ENCODE measurements at regions not wholly inside any gene's neighbourhood (a gene's known extent, or its start where the extent isn't known, plus 50 kb on each side); places are given as distances from the start of the nearest gene placed in this dataset.

DNA sequence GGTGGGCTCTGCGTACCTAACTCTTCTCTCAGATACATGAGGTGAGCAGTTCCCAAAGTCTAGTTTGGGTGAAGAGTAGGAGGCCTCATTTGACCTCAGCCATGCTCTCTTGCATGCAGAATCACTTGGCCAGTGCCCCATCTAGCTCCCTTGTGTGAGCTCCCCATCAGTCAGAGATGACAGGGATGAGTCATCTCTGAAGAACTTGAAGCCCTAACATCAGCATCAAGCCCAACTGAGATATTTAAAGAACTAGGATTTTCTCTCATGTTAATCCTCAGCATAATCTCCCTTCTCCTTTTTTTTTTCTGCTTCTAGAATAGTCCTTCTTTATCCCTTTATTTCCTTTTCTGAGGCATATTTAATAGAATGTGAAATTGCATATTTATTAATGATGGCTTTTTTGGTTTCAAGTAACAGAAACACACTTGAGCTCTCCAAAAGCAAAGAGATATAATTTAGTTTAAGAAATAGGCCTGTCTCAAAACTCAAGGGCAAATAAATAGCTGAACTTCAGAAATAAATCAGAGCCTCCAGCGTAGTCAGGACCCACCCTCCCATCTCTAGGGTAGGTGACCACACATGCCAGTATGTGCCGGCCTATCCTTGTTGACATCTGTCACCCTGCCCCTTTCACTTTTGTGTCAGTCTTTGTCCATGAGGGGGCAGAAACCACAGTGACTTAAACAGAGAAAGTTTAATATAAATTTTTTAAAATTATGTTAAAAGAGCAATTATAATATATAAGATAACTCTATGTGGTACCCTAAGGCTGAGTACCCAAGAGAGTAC, 112.3 kb downstream of the TSEN15 start:
- 70 to 73% (median 73%) methylated on average over 3 of the region's 3 CpGs for WGBS, 3 donors
- intact Hi-C loops (cut with DNase I), result loop anchor here in 1 of 4 donors (5.0 kb wide), 1 partner anchor 33 kb away; no protein-coding TSS in a partner anchor
- no peak overlapping the region for H3K27ac ChIP-seq

DNA sequence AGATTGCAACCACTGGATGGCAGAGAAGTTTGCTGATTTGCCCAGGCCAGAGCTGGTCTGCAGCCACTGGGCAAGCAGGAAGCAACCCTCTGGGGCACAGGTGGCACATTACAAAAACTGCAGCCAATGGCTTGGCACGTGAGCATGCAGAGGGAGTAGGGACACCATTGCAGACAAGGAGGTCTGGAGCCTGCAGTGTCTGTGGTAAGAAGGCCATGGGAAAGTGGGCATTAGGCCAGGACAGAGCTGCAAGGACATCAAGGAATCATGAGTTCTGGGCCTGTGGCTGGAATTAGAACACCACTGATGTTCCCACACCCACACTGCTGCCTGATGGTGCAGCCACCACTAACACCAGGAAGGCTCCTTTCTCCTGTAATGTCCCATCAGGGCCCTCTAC, 113.0 kb downstream of the TSEN15 start:
- H3K27ac ChIP-seq, result no peak overlapping the region
- TF ChIP-seq, protein P1, sequence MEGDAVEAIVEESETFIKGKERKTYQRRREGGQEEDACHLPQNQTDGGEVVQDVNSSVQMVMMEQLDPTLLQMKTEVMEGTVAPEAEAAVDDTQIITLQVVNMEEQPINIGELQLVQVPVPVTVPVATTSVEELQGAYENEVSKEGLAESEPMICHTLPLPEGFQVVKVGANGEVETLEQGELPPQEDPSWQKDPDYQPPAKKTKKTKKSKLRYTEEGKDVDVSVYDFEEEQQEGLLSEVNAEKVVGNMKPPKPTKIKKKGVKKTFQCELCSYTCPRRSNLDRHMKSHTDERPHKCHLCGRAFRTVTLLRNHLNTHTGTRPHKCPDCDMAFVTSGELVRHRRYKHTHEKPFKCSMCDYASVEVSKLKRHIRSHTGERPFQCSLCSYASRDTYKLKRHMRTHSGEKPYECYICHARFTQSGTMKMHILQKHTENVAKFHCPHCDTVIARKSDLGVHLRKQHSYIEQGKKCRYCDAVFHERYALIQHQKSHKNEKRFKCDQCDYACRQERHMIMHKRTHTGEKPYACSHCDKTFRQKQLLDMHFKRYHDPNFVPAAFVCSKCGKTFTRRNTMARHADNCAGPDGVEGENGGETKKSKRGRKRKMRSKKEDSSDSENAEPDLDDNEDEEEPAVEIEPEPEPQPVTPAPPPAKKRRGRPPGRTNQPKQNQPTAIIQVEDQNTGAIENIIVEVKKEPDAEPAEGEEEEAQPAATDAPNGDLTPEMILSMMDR (IDR thresholded peaks at IDR 0.05), result no peak
- no peak for TF ChIP-seq POLR2A (IDR thresholded peaks at IDR 0.05)
- no peak for TF ChIP-seq EP300 (IDR thresholded peaks at IDR 0.05)
- H3K27me3 ChIP-seq, result no peaks in the 10 kb centered on the region
- no peak for DNase-seq
- WGBS, 3 donors, result 91 to 100% (median 94%) methylated on average over 1 of the region's 1 CpG
- intact Hi-C loops (cut with DNase I), result loop anchor here in 1 of 4 donors (5.0 kb wide), 1 partner anchor 33 kb away; no protein-coding TSS in a partner anchor
- no peaks in the 10 kb centered on the region for H3K36me3 ChIP-seq
- H3K4me3 ChIP-seq, result no peak overlapping the region
- no peaks in the 10 kb centered on the region for H3K4me1 ChIP-seq (ENCODE audit: insufficient read depth)
- H3K9me3 ChIP-seq, result no peaks in the 10 kb centered on the region

More for the DNA sequence above, 112.3 kb downstream of the TSEN15 start:
- Histone ChIP-seq H3K4me1 (ENCODE audit: insufficient read depth) (no peaks in the 10 kb centered on the region), H3K27me3 (no peaks in the 10 kb centered on the region), H3K36me3 (no peaks in the 10 kb centered on the region), H3K4me3 (no peak overlapping the region), H3K9me3 (no peaks in the 10 kb centered on the region)
- TF ChIP-seq EP300 (IDR thresholded peaks at IDR 0.05) (no peak), POLR2A (IDR thresholded peaks at IDR 0.05) (no peak)
- TF ChIP-seq, protein P1 (IDR thresholded peaks at IDR 0.05), result no peak
- DNase-seq, result no peak

DNA sequence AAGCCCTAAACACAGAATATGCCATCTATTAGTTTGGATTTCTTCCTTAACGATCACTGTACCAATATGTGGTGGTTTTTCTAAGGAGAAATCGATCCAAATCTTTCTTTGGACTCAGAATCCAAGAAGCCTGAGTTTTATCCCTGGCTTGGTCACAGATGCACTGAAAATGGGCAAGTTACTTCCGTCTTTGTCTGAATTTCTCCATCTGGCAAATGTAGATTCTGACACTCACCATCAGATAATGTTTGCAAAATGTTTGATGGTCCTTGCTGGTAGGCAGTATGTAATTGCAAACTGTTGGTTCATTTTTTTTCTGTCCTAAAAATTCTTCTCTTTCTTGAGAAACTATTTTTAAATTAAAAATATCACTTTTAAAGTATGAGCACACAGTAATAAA, 115.0 kb downstream of the TSEN15 start:
- TF ChIP-seq POLR2A (IDR thresholded peaks at IDR 0.05), result no peak
- TF ChIP-seq EP300 (IDR thresholded peaks at IDR 0.05), result no peak
- TF ChIP-seq, protein P1 (IDR thresholded peaks at IDR 0.05), result no peak
- no peaks in the 10 kb centered on the region for H3K27me3 ChIP-seq
- intact Hi-C loops (cut with DNase I), result no loop called here
- H3K36me3 ChIP-seq, result no peaks in the 10 kb centered on the region
- no peaks in the 10 kb centered on the region for H3K4me1 ChIP-seq (ENCODE audit: insufficient read depth)
- no peaks in the 10 kb centered on the region for H3K9me3 ChIP-seq
- no peak overlapping the region for H3K27ac ChIP-seq
- whole genome bisulfite sequencing, 3 donors, result 73 to 83% (median 79%) methylated on average over 3 of the region's 3 CpGs
- H3K4me3 ChIP-seq, result no peak overlapping the region
- no peak for DNase-seq

DNA sequence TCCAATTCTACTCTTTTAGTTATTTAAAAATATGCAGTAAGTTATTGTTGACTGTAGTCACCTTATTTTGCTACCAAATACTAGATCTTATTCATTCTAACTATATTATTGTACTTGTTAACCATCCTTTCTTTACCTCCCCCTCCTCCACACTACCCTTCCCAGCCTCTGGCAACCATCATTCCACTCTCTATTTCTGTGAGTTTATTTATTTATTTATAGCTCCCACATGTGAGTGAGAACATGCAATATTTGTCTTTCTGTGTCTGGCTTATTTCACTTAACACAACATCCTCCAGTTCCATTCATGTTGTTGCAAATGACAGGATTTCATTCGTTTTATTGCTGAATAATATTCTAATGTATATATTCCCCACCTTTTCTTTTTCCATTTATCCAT, 115.8 kb downstream of the TSEN15 start:
- no peak for TF ChIP-seq EP300 (IDR thresholded peaks at IDR 0.05)
- intact Hi-C loops (cut with DNase I), result no loop called here
- WGBS, 3 donors, result 60 to 66% (median 64%) methylated on average over 1 of the region's 1 CpG

DNA sequence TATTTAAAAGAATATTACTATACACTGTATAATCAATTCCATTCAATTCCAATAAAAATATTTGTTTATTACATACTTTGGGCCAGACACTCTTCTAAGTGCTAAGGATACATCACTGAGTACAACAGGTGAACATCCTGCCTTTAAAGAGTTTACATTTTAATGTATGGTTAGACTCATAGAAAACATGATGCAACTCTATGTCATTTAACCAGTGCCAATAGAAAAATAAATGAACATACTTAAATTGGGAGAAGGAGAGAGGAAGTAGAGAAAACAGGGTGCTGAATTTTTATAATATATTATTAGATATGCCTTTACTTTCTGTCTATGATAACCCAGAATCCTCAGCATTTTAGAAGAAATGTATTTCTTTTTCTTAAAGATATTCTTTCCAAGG, 119.2 kb downstream of the TSEN15 start:
- Histone ChIP-seq H3K27ac (no peak overlapping the region), H3K4me1 (ENCODE audit: insufficient read depth) (no peaks in the 10 kb centered on the region), H3K27me3 (no peaks in the 10 kb centered on the region), H3K4me3 (no peak overlapping the region), H3K9me3 (no peaks in the 10 kb centered on the region), H3K36me3 (no peaks in the 10 kb centered on the region)
- no peak for DNase-seq
- TF ChIP-seq EP300 (IDR thresholded peaks at IDR 0.05), result no peak
- no peak for TF ChIP-seq POLR2A (IDR thresholded peaks at IDR 0.05)
- TF ChIP-seq, protein P1 (IDR thresholded peaks at IDR 0.05), result no peak
- intact Hi-C loops (cut with DNase I), result no loop called here

More for the DNA sequence above, 115.8 kb downstream of the TSEN15 start:
- Histone ChIP-seq H3K9me3 (no peaks in the 10 kb centered on the region), H3K36me3 (no peaks in the 10 kb centered on the region), H3K4me3 (no peak overlapping the region), H3K27ac (no peak overlapping the region), H3K27me3 (no peaks in the 10 kb centered on the region), H3K4me1 (ENCODE audit: insufficient read depth) (no peaks in the 10 kb centered on the region)
- no peak for DNase-seq
